Astrocyte (in vitro differentiated cells and primary cell): ENCODE measurements at regions not wholly inside any gene's neighbourhood (a gene's known extent, or its start where the extent isn't known, plus 50 kb on each side); places are given as distances from the start of the nearest gene placed in this dataset.

Experiments
- DNase-seq: peaks from one replicate; pipeline ENCODE4 v3.0.0-alpha.2; 2010; ENCODE audit warnings: low read depth
- FAIRE-seq: peaks from 2 replicates; lab custom pipeline; 2011; peaks lifted over from hg19 to GRCh38; lab: Jason Lieb, UNC
- H2AFZ ChIP-seq: 2 replicates; pipeline ENCODE4 v1.6.0; 2012; ENCODE audit warnings: low read depth, low read length, inconsistent platforms
- H3K27ac ChIP-seq: 2 replicates; pipeline ENCODE4 v1.5.1; 2011; ENCODE audit warnings: low read depth, low read length, inconsistent platforms
- H3K27me3 ChIP-seq: 2 replicates; pipeline ENCODE4 v1.6.0; 2011; ENCODE audit warnings: low read length, inconsistent platforms; ENCODE audit not compliant: insufficient read depth
- H3K36me3 ChIP-seq: 2 replicates; pipeline ENCODE4 v1.5.1; 2011; ENCODE audit warnings: low read length, inconsistent platforms; ENCODE audit not compliant: insufficient read depth
- H3K4me1 ChIP-seq: 2 replicates; pipeline ENCODE4 v1.5.1; 2011; ENCODE audit warnings: low read length, inconsistent platforms; ENCODE audit not compliant: insufficient read depth
- H3K4me2 ChIP-seq: 2 replicates; pipeline ENCODE4 v1.6.0; 2012; ENCODE audit warnings: low read length, inconsistent platforms
- H3K4me3 ChIP-seq: 2 replicates; pipeline ENCODE4 v1.5.1; 2011; ENCODE audit warnings: low read depth, mild to moderate bottlenecking, low read length, inconsistent platforms; ENCODE audit not compliant: insufficient read depth
- H3K79me2 ChIP-seq: 2 replicates; pipeline ENCODE4 v1.6.0; 2012; ENCODE audit warnings: mild to moderate bottlenecking, low read length, inconsistent platforms; ENCODE audit not compliant: insufficient read depth
- H3K9ac ChIP-seq: 2 replicates; pipeline ENCODE4 v1.6.0; 2012; ENCODE audit warnings: mild to moderate bottlenecking, low read length, inconsistent platforms
- H3K9me3 ChIP-seq: 2 replicates; pipeline ENCODE4 v1.5.1; 2012; ENCODE audit warnings: low read depth, mild to moderate bottlenecking, low read length, inconsistent platforms; ENCODE audit not compliant: insufficient read depth
- H4K20me1 ChIP-seq: 2 replicates; pipeline ENCODE4 v1.6.0; 2012; ENCODE audit warnings: low read length, inconsistent platforms; ENCODE audit not compliant: insufficient read depth
- H3K27ac Mint-ChIP-seq: one replicate; pipeline ENCODE4 v1.8.0; 2021; ENCODE audit warnings: mild to moderate bottlenecking, mixed read lengths; ENCODE audit not compliant: unreplicated experiment
- H3K27me3 Mint-ChIP-seq: one replicate; pipeline ENCODE4 v1.8.0; 2021; ENCODE audit warnings: low read depth, mixed read lengths; ENCODE audit not compliant: unreplicated experiment
- H3K36me3 Mint-ChIP-seq: one replicate; pipeline ENCODE4 v1.8.0; 2021; ENCODE audit warnings: low read depth, mixed read lengths; ENCODE audit not compliant: unreplicated experiment
- H3K4me1 Mint-ChIP-seq: one replicate; pipeline ENCODE4 v1.8.0; 2021; ENCODE audit warnings: low read depth, mixed read lengths; ENCODE audit not compliant: unreplicated experiment
- H3K4me3 Mint-ChIP-seq: one replicate; pipeline ENCODE4 v1.8.0; 2021; ENCODE audit warnings: mild to moderate bottlenecking, moderate library complexity, mixed read lengths; ENCODE audit not compliant: unreplicated experiment
- H3K9me3 Mint-ChIP-seq: one replicate; pipeline ENCODE4 v1.8.0; 2021; ENCODE audit warnings: mild to moderate bottlenecking, mixed read lengths; ENCODE audit not compliant: unreplicated experiment
- EZH2 ChIP-seq: IDR thresholded peaks from 2 replicates; pipeline ENCODE4 v1.6.1; 2012; ENCODE audit warnings: mild to moderate bottlenecking, low read length, inconsistent platforms; ENCODE audit not compliant: insufficient read depth
- TF ChIP-seq, protein P1 (sequence below): IDR thresholded peaks from 2 replicates; pipeline ENCODE4 v1.5.1; 2011; ENCODE audit warnings: low read depth, mild to moderate bottlenecking, inconsistent platforms, low read length, moderate library complexity; ENCODE audit not compliant: insufficient read depth

- no peak for FAIRE-seq
- Histone ChIP-seq H3K27ac (no peak overlapping the region), H3K79me2 (no peaks in the 10 kb centered on the region), H3K9ac (no peak overlapping the region), H4K20me1 (no peaks in the 10 kb centered on the region), H3K36me3 (no peaks in the 10 kb centered on the region), H3K27me3 (no peaks in the 10 kb centered on the region), H3K4me1 (peaks cover 4% of the 10 kb centered on the region), H2AFZ (no peak overlapping the region), H3K9me3 (no peaks in the 10 kb centered on the region), H3K4me2 (no peak overlapping the region), H3K4me3 (no peak overlapping the region)
- no peaks in the 10 kb centered on the region for H3K36me3 Mint-ChIP-seq
- no peaks in the 10 kb centered on the region for H3K9me3 Mint-ChIP-seq
- peaks cover 23% of the 10 kb centered on the region for H3K4me1 Mint-ChIP-seq
- H3K27ac Mint-ChIP-seq: no peak overlapping the region
- H3K27me3 Mint-ChIP-seq: no peaks in the 10 kb centered on the region
- DNase-seq: no peak
- H3K4me3 Mint-ChIP-seq: no peak overlapping the region
- TF ChIP-seq, protein P1, sequence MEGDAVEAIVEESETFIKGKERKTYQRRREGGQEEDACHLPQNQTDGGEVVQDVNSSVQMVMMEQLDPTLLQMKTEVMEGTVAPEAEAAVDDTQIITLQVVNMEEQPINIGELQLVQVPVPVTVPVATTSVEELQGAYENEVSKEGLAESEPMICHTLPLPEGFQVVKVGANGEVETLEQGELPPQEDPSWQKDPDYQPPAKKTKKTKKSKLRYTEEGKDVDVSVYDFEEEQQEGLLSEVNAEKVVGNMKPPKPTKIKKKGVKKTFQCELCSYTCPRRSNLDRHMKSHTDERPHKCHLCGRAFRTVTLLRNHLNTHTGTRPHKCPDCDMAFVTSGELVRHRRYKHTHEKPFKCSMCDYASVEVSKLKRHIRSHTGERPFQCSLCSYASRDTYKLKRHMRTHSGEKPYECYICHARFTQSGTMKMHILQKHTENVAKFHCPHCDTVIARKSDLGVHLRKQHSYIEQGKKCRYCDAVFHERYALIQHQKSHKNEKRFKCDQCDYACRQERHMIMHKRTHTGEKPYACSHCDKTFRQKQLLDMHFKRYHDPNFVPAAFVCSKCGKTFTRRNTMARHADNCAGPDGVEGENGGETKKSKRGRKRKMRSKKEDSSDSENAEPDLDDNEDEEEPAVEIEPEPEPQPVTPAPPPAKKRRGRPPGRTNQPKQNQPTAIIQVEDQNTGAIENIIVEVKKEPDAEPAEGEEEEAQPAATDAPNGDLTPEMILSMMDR: no peak
- TF ChIP-seq EZH2: no peak
Observed at GRCh38 chr16:79903471-79903870, 302.9 kb upstream of the MAF start.

GRCh38 chr16:79902351-79902750, 301.8 kb upstream of the MAF start:
- Histone ChIP-seq H3K4me2 (peak overlapping the region; percentile 30), H3K27me3 (no peaks in the 10 kb centered on the region), H3K9ac (no peak overlapping the region), H3K79me2 (no peaks in the 10 kb centered on the region), H3K36me3 (no peaks in the 10 kb centered on the region), H3K9me3 (no peaks in the 10 kb centered on the region), H3K4me1 (peaks cover 10% of the 10 kb centered on the region), H2AFZ (no peak overlapping the region), H4K20me1 (no peaks in the 10 kb centered on the region), H3K27ac (no peak overlapping the region), H3K4me3 (no peak overlapping the region)
- H3K36me3 Mint-ChIP-seq: no peaks in the 10 kb centered on the region
- TF ChIP-seq, protein P1: no peak
- TF ChIP-seq EZH2: no peak
- FAIRE-seq: no peak
- no peaks in the 10 kb centered on the region for H3K9me3 Mint-ChIP-seq
- DNase-seq: peak; percentile 25
- no peak overlapping the region for H3K4me3 Mint-ChIP-seq
- H3K27ac Mint-ChIP-seq: no peak overlapping the region
- no peaks in the 10 kb centered on the region for H3K27me3 Mint-ChIP-seq
- H3K4me1 Mint-ChIP-seq: peaks cover 29% of the 10 kb centered on the region

DNA sequence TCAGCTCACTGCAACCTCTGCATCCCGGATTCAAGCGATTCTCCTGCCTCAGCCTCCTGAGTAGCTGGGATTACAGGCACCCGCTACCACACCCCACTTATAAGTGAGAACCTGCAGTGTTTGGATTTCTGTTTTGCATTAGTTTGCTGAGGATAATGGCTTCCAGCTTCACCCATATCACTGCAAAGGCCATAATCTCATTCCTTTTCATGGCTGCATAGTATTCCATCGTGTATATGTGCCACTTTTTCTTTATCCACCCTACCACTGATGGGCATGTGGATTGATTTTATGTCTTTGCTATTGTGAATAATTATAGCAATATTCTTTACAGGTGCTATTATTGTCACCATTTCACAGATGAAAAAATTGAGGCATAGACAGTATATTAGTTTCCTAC, 301.0 kb upstream of the MAF start:
- Histone ChIP-seq H3K27ac (no peak overlapping the region), H3K9ac (no peak overlapping the region), H3K79me2 (no peaks in the 10 kb centered on the region), H3K4me3 (no peak overlapping the region), H3K9me3 (no peaks in the 10 kb centered on the region), H3K36me3 (no peaks in the 10 kb centered on the region), H4K20me1 (no peaks in the 10 kb centered on the region), H2AFZ (no peak overlapping the region), H3K27me3 (no peaks in the 10 kb centered on the region), H3K4me1 (peaks cover 12% of the 10 kb centered on the region), H3K4me2 (no peak overlapping the region)
- DNase-seq (no peak), FAIRE-seq (no peak)
- Mint-ChIP-seq H3K36me3 (no peaks in the 10 kb centered on the region), H3K4me1 (peaks cover 34% of the 10 kb centered on the region), H3K27me3 (no peaks in the 10 kb centered on the region), H3K27ac (no peak overlapping the region), H3K4me3 (no peak overlapping the region), H3K9me3 (no peaks in the 10 kb centered on the region)
- TF ChIP-seq EZH2: no peak
- TF ChIP-seq, protein P1: no peak
